H1 (cell line): ENCODE measurements at regions not wholly inside any gene's neighbourhood (a gene's known extent, or its start where the extent isn't known, plus 50 kb on each side); places are given as distances from the start of the nearest gene placed in this dataset.

ENCODE experiments used
- CBX8 ChIP-seq: fragments of 300-800, 300-1000 bp; sonication (generic); IDR thresholded peaks from 2 replicates; pipeline ENCODE4 v1.7.1; 2016; ENCODE audit warnings: low read depth, low read length, borderline replicate concordance
- PHF8 ChIP-seq: fragments of 200-600 bp; sonication (generic); conservative IDR thresholded peaks from 2 replicates; pipeline ENCODE4 v1.7.1; 2012; ENCODE audit warnings: low read depth, mild to moderate bottlenecking, inconsistent platforms, low read length, moderate library complexity
- TEAD4 ChIP-seq: IDR thresholded peaks from 2 replicates; pipeline ENCODE4 v1.6.1; 2012; ENCODE audit warnings: low read depth, low read length, inconsistent platforms, mixed read lengths

- TF ChIP-seq PHF8 (no peak), TEAD4 (no peak), CBX8 (no peak)
These were observed 190.7 kb upstream of the SPHKAP start (continued) for GRCh38 chr2:228372212-228372611.
